ENCODE measurements at regions not wholly inside any gene's neighbourhood (a gene's known extent, or its start where the extent isn't known, plus 50 kb on each side); places are given as distances from the start of the nearest gene placed in this dataset.

GRCh38 chr3:17801131-17801530, 58.7 kb upstream of the TBC1D5 start:
- DNase-seq (ENCODE audit: low spot score) = no peak
- Mint-ChIP-seq H3K4me1 (ENCODE audit: low read depth) (peaks cover under 1% of the 10 kb centered on the region), H3K36me3 (ENCODE audit: low read depth) (no peaks in the 10 kb centered on the region), H3K27ac (no peak overlapping the region), H3K9me3 (no peaks in the 10 kb centered on the region), H3K27me3 (ENCODE audit: low read depth) (peaks cover 2% of the 10 kb centered on the region), H3K4me3 (ENCODE audit: low read depth) (no peak overlapping the region)
- intact Hi-C loops (cut with micrococcal nuclease) = no loop called here

GRCh38 chr3:17800232-17800631, 57.8 kb upstream of the TBC1D5 start:
- Mint-ChIP-seq H3K4me1 (ENCODE audit: low read depth) (peaks cover 3% of the 10 kb centered on the region), H3K4me3 (ENCODE audit: low read depth) (no peak overlapping the region), H3K36me3 (ENCODE audit: low read depth) (no peaks in the 10 kb centered on the region), H3K27me3 (ENCODE audit: low read depth) (peaks cover 2% of the 10 kb centered on the region), H3K27ac (no peak overlapping the region), H3K9me3 (no peaks in the 10 kb centered on the region)
- DNase-seq (ENCODE audit: low spot score) = no peak
- intact Hi-C loops (cut with micrococcal nuclease) = no loop called here

GRCh38 chr3:17799312-17799711, 56.9 kb upstream of the TBC1D5 start:
- Mint-ChIP-seq H3K9me3 (no peaks in the 10 kb centered on the region), H3K27me3 (ENCODE audit: low read depth) (peaks cover 2% of the 10 kb centered on the region), H3K4me1 (ENCODE audit: low read depth) (peaks cover 3% of the 10 kb centered on the region), H3K36me3 (ENCODE audit: low read depth) (no peaks in the 10 kb centered on the region), H3K4me3 (ENCODE audit: low read depth) (no peak overlapping the region), H3K27ac (no peak overlapping the region)
- DNase-seq (ENCODE audit: low spot score) = no peak
- intact Hi-C loops (cut with micrococcal nuclease) = no loop called here

GRCh38 chr3:17798000-17798399, 55.6 kb upstream of the TBC1D5 start:
- H3K4me1 Mint-ChIP-seq (ENCODE audit: low read depth) = peaks cover 3% of the 10 kb centered on the region
- no peaks in the 10 kb centered on the region for H3K36me3 Mint-ChIP-seq (ENCODE audit: low read depth)
- H3K9me3 Mint-ChIP-seq = peaks cover 4% of the 10 kb centered on the region
- no peak overlapping the region for H3K4me3 Mint-ChIP-seq (ENCODE audit: low read depth)
- H3K27ac Mint-ChIP-seq = no peak overlapping the region
- no peak for DNase-seq (ENCODE audit: low spot score)
- peaks cover 2% of the 10 kb centered on the region for H3K27me3 Mint-ChIP-seq (ENCODE audit: low read depth)
- intact Hi-C loops (cut with micrococcal nuclease) = no loop called here

GRCh38 chr3:17795711-17796110, 53.3 kb upstream of the TBC1D5 start:
- H3K36me3 Mint-ChIP-seq (ENCODE audit: low read depth) = peaks cover 4% of the 10 kb centered on the region
- DNase-seq (ENCODE audit: low spot score) = no peak
- intact Hi-C loops (cut with micrococcal nuclease) = no loop called here
- H3K27me3 Mint-ChIP-seq (ENCODE audit: low read depth) = no peaks in the 10 kb centered on the region
- peaks cover 3% of the 10 kb centered on the region for H3K4me1 Mint-ChIP-seq (ENCODE audit: low read depth)
- no peak overlapping the region for H3K27ac Mint-ChIP-seq
- H3K9me3 Mint-ChIP-seq = peaks cover 12% of the 10 kb centered on the region
- H3K4me3 Mint-ChIP-seq (ENCODE audit: low read depth) = no peak overlapping the region

- Mint-ChIP-seq H3K27ac (no peak overlapping the region), H3K36me3 (ENCODE audit: low read depth) (peaks cover 5% of the 10 kb centered on the region), H3K4me3 (ENCODE audit: low read depth) (no peak overlapping the region), H3K4me1 (ENCODE audit: low read depth) (peaks cover 3% of the 10 kb centered on the region), H3K9me3 (peaks cover 13% of the 10 kb centered on the region), H3K27me3 (ENCODE audit: low read depth) (peaks cover under 1% of the 10 kb centered on the region)
- DNase-seq (ENCODE audit: low spot score) = no peak
- intact Hi-C loops (cut with micrococcal nuclease) = no loop called here
Measured at GRCh38 chr3:17795280-17795679, 52.8 kb upstream of the TBC1D5 start.

GRCh38 chr3:17793542-17794195, 51.2 kb upstream of the TBC1D5 start:
- Mint-ChIP-seq H3K27ac (no peak overlapping the region), H3K4me1 (ENCODE audit: low read depth) (peaks cover 3% of the 10 kb centered on the region), H3K36me3 (ENCODE audit: low read depth) (peaks cover 7% of the 10 kb centered on the region), H3K9me3 (peaks cover 23% of the 10 kb centered on the region), H3K27me3 (ENCODE audit: low read depth) (peaks cover 2% of the 10 kb centered on the region), H3K4me3 (ENCODE audit: low read depth) (no peak overlapping the region)
- intact Hi-C loops (cut with micrococcal nuclease) = no loop called here
- DNase-seq (ENCODE audit: low spot score) = no peak
